Fibroblast of skin of right biceps (primary cell): ENCODE measurements at regions not wholly inside any gene's neighbourhood (a gene's known extent, or its start where the extent isn't known, plus 50 kb on each side); places are given as distances from the start of the nearest gene placed in this dataset.

ENCODE experiments used
- DNase-seq: peaks from one replicate; pipeline ENCODE4 v3.0.0-alpha.2; 2013

DNA sequence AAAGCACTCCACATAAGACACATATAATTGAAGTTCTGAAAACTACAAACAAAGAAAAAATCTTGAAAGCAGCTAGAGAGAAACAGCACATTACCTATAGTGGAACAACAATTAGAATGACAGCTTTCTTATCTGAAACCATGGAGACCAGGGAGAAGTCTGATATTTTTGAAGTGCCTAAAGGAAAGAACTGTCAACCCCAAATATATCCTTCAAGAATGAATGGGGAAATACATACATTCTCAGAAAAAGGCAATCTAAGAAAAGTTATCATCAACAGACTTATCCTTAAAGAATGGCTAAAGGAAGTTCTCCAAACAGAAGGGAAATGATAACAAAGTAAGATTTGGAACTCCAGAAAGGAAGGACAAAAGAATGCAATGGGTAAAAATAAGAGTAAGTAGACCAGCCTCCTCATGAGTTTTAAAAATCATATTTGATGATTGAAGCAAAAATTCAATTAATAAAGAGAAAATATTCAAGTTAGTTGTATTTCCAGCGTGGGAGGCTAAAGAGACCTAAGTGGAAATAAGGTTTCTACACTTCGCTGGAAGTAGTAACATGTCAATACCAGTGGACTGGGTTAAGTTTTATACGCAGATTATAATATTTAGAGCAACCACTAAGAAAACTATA is 170.8 kb upstream of the SAMSN1 start:
- DNase-seq: no peak

DNA sequence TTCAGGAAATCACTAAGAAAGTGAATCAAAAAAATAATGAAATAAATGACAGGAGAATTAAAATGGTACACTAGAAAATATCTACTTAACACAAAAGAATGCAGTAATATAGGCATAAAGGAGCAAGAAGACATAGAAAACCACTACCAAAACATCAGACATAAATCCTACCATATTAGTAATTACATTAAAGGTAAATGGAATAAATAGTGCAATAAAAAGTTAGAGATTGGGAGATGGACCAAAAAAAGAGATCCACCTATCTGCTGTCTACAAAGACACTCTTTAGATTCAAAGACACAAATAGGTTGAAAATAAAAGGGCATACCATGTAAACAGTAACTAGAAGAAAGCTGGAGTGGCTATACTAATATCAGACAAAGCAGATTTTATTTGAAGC is 167.0 kb upstream of the SAMSN1 start:
- no peak for DNase-seq

DNA sequence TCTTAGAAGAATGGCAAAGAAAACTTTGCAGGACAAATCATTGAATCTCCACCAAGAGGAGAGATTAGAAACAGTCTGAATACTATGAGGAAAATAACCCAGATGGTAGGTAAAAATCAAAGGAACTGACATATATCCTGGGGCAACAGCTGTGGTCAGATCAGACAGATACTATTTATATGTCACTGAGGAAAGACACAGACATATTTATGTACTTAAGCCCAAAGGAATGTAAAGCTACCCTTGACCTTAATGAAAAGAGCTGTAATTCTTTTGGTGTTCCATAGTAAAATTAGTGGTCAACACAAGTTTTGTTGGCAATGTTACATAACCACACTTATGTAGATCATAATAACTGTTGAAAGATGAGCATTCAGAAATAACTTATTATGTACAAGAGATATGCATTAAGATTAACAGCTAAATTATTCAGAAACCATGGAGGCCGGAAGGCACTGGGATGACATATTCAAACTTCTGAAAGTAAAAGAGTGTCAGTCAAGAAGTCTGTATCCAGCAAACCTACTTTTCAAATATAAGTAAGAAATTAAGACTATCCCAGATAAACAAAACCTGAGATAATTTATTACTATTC is 166.1 kb upstream of the SAMSN1 start:
- no peak for DNase-seq

DNA sequence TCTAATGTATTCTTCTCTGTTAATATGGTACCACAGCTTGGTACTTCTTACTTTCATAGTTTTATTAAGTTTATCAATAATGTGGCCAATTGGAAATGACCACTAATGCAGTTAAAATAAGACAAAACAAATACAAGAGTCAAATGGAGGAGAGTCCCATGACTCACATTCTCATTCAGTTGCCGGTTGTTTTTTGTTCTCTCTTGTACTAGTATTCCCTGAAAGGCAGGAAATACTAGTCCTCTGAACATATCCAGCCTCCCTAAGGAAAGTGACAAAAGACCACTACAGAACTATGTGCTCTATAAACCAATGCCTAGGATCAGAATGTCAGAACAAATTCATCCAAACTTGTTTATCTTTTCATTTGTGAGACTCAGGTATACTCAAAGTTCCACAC is 165.2 kb upstream of the SAMSN1 start:
- DNase-seq: no peak

DNA sequence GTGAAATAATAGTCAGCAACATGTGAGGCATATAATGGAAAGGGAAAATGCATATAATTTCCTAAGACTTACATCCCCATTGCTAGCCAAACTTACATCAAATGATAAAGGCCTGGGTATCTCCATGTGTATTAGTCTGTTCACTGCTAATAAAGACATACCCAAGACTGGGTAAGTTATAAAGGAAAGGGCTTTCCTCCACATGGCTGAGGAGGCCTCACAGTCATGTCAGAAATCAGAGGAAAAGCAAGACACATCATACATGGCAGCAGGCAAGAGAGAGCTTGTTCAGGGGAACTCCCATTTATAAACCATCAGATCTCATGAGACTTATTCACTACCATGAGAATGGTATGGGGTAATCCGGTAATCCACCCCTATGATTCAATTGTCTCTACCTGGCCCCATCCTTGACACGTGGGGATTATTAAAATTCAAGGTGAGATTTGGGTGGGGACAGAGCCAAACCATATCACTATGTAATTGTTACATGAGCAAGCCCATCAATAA is 161.5 kb upstream of the SAMSN1 start:
- no peak for DNase-seq

DNA sequence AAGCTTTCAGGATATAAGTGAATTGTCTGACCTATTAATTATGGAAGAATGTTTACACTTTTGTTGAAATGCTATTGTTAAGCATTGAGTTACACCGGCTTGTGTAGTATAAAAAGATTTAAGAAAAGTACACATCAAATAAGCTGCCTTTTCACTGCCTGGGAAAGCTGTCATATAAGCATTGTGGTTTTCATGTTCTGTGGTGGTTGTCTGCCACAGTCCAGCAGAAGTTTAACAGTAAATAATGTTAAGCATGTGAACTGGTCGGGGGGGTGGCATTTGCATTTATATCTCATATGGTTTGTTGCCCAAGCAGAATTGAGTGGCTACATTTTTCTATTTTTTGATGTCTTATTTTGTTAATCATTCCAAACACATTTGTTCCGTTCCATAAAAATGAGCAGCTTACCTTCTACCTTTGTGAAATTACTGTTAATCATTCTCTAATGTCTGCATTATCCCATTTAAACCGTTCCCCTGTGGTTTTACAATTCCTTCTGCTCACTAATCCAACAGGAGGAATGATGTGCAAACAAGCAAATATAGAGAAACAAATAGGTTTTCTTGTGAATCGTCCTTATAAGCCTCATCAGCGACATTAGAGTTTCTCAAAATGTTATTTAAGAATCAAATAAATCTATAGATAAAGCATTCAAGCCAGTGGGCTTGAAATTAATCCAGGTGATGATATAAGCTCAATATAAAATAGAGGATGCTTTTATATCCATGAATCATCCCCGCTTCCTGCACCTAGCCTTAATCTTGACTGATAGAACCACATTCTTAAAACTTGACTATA is 160.8 kb upstream of the SAMSN1 start:
- no peak for DNase-seq

DNA sequence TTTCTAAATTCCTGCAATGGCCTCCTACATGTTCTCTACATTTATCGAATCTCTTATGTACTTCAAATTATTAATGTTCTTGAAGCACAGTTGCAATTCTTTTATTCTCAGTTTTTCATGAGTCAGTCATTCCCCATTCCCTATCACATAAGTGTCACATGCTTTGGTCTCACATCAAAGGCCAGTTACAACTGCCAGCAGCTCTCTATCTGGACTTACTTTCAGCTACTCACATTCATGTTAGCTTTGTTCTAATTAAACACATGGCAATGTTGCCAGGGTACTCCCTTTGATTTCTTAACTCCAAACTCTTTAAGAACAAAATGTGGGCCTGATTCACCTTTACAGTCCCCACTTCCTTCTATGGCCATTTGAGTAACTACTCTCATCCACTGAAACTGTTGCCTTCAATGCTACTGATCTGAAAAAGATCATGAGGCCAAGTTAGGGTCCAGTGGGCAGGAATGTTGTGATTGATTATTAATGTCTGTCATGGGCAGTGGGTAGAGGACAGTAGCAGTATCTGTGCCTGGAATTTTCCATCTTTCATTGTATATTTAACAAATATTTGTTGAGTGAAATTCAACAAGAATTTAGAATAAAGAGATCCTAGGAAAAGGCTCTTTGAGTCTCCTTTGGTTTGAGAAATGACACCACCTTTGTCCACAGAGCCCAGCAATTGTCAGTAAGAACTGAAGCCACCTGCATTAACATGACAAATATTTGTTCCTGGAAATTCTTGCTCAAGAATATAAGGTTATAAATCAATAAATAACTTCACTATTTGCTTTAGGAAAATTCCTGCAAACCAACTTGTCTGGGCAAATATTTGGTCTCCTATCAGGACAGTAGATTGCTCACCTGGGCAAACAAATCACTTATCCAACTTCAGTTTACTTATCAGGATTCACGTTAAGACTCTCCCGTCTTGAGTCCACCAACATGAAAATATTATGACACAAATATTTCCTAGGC is 153.6 kb upstream of the SAMSN1 start:
- DNase-seq: no peak

DNA sequence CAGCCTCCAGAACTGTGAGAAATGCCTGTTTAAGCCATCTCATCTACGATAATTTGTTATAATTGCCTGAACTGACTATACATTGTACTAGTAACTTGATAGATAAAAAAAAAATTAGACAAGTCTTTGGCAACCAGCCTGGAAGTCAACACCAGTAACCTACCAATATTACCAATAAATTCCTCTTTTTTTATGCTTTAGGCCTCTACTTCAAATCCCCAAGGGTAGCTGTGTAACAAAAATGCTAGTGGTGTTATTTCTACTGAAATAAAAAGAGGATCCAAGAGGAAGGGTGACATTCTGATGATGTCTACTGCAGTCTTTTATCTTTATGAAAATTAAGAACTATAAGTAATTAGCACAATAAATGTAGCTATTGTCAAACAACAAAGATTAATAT is 151.7 kb upstream of the SAMSN1 start:
- no peak for DNase-seq

DNA sequence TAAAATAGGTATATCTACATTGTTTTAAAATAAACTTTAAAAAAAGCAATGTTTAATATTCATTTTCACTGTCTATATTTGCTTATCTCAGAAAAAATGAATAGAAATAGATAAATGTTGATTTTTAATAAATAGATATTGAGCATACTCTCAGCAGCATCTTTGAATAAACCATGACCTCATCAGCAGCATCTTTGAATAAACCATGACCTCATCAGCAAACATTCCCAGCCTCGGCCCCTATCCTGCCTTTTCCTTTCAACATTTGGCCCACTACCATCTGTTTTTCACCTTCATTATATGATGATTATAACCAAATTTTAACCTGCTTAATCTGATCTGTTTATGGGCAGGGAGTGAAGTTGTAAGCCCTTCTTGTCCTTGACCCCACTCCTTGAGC is 148.7 kb upstream of the SAMSN1 start:
- DNase-seq: no peak

DNA sequence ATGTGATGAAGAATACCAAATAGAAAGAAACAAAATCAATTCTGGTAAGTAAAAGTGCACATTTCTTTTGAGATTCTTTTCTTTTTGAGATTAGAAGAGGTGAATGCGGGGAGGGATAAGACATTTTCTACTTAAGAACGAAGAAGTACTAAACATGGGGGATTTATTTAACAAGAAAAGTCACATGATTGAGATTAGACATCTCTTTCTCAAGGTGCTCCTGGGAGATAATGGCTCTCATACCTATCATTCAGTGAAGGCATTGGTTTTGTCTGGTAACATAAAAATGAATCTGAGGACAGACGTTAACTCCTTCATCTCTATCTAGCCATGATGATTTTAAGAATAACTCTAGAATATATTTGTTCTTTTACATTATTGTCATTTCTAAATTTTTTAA is 147.9 kb upstream of the SAMSN1 start:
- DNase-seq: no peak

DNA sequence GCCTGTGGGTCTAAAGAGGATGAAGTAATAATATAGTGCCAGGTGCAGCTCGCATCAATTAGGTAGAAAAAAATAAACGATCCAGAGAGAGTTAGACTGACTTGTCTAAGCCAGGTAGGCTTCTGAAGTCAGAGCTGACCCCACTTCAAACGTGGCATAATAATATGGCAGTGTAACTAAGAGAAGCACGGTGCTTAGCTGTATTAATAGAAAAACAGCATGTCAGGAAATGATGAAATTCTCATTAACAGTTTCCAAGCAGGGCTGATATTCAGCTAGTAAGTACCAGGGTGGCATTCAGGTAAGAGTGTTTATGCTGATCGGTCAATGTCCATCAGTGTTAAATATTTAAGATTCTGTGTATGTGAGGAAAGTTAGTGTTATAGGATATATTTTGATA is 145.8 kb upstream of the SAMSN1 start:
- no peak for DNase-seq

DNA sequence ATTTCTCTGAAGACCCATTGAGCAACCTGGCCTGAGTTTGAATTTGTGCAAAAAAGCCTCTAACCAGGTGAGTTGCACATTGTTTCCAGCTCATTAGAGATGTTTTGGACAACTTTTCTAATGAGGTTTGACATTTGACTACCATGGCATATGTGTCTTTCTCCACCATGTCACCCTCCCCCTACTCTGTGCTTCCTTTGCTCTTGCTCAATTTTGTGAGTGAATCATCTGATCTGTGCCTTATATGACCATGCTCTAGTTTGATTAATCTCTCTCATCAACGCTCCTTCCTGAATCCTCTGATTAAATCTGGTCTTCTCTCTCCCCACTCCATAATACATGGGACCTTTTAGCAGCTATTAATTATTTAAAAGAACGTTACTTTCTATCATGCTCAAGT is 144.8 kb upstream of the SAMSN1 start:
- DNase-seq: peak; percentile 26

DNA sequence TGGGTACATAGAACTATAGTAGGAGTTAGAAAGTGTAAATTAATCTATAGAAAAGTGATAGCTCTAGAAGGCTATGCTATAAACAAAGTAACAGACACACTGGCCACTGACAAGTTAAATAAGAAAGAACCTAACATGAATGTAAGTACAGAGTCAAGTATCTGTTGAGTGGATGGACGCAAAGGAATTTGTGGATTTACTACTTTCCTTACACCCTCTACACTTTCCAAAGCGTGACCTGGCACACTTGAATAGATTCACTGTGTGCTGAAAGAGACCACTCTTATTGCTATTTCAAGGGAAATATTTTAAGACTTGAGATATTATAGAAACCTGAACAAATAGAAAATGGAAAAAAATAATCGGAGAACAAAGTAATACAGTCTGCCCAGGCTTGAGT is 142.8 kb upstream of the SAMSN1 start:
- no peak for DNase-seq

DNA sequence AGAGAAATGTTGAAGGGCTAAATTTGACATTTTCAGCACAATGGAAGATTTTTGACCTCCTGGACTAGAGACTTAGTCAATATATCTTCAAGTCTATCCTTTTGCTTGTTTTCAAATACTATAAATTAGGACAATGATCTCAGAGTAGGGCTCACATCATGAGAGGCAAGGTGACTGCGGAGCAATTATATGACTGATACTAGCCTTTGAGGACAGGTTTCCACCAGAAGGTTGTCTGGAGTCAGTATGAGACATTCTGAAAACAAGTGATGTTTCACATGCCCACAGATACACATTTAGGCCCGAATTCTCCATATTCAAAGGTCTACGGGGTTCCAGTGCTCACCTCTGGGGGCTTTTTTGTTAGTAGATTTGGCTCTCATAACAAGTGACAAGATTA is 142.3 kb upstream of the SAMSN1 start:
- no peak for DNase-seq

DNA sequence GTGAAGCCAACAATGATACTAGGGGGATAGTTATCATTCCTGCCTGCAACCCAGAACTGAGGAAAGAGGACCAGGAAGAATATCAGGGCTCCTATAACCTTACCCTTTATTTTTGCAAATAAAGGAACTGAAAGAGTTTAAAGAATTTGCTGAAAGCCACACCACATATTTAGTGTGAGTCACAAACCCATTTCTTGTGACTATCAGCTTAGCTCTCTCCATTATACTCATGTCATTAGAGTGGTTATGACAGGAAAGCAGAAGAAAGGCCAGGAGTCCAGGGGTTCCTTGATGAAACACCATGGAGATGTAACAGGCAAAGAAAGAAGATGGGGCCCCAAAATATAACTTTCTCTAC is 141.1 kb upstream of the SAMSN1 start:
- peak; percentile 7 for DNase-seq

DNA sequence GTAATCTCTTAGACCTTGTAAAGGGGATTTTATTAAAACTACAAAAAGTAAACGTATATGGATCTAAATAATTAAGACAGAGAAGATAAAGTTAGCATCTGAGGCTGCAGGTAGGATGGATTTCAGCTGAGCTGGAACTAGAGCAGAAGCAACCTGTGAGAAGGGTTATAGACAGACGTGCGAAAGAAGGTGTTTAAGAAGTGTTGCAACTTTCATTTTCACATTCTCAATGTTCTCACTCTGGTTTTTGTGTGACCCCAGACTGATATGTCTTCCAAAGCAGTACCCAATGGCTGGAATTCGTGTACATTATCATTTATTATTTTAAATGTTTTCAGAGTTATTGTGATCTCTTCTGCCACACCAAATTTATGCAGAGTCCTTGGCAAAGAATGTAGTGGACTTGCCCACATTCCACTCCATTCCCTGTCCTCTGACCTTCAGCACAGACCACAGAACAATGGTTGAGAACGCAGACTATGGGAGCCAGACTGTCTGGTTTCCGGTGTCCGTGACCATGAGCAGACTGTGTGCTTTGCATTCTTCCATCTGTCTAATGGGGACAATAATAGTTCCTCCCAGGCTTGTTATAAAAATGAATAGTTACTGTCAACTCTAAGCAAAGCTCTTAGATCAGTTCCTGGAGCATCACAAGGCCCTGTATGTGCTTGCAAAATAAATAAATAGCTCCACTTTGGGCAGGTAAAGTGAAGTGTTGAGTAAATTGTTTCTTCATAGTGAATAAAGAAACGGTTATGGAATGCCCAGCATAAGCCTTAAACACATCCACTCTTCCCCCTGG is 140.6 kb upstream of the SAMSN1 start:
- no peak for DNase-seq

DNA sequence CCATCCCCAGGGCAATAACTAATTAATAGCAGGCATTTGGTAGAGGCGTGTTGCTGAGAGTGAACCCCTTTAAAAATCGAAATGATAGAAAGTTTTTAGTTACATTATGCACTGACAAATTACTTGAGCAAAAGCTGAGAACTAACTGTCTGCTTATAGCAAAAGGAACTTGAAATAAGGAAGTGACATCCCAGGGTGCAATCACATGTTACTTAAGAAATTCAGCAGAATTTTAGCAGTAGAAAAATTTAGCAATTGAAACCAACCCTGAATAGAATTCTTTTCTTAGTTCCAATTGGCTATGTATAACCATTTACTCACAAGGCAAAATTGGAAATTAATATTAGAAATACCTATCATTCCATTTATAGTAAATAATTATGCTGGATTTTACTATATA is 139.5 kb upstream of the SAMSN1 start:
- no peak for DNase-seq

DNA sequence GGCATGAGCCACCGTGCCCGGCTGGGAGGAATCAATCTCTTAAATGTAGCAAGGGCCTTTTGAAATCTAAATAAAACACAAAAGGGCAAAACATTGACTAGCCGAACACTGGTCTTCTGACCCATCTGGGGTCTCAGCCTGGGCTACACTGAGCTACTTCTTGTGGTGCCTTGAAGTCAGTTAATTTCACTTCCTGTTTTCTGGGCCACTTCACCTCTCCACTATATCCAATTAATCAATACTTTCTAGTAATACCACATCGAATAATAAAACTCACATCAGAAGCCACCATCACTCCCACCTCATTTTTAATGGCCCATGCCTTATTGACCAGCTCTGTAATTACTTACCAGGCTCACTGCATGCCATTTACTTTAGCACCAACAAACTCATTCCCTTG is 138.0 kb upstream of the SAMSN1 start:
- no peak for DNase-seq

DNA sequence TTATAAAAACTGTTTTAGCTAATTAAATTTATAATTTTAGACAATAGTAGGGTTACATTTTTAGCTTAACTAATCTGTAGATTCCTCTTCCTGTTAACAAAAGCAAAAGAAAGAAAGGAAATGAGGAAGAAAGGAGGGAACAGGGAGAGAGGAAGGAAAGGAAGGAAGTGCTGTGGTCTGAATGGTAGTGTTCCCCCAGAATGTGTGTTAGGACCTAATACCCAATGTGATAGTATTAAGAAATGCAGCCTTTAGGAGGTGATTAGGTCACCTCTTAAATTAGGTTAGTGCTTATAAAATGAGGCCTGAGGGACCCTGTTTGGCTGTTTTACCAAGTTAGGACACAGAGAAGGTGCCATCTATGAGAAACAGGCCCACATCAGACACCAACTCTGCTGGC is 136.9 kb upstream of the SAMSN1 start:
- DNase-seq: no peak

DNA sequence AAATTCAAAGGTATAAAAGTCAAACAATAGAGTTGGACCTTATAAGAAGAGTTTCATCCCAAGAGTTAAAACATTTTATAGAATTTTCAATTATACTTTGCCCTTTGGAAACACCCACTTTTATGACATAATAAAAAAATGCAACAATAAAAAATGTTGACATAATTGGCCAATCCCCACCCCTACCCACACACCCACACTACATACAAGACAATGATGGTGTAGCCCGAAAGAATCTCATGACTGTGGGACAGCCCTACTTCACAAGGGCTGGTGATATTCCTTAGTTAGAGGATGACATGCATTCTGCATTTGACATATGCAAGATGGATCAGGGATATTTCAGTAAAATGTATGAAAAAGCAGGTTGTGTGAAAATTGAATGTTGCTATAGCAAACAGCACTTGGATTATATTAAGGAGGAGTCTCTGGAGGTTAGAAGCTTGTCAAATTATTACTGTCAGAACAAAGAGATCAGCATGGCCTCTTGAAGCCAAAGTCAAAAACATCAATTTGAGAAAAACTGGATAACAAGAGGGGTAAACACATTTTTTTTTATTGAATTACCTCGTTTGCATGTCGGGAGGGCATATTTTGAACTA is 133.0 kb upstream of the SAMSN1 start:
- DNase-seq: no peak

DNA sequence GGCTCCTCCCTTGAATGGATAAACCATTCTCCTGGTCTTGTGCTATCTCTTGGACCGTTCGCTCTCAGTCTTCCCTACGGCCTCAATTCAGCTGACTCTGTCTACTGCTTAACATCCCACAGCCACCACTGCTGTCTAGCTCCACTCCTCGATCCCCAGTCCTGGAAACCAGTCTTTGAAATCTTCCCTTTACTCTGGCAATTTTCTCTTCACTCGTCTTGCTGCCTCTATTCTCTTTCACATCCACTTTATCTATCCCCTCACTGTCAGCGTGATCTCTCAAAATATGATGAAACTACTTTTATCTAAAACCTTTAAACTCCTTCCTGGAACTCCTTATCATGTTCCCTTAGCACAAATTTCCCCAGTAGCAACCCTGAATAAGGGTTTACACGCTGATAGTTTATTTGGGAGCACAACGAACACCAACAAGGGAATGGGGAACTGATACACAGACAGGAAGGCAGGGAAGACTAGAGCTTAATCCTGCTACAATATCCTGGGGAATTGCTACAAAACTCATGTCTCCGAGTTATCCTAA is 131.6 kb upstream of the SAMSN1 start:
- no peak for DNase-seq

DNA sequence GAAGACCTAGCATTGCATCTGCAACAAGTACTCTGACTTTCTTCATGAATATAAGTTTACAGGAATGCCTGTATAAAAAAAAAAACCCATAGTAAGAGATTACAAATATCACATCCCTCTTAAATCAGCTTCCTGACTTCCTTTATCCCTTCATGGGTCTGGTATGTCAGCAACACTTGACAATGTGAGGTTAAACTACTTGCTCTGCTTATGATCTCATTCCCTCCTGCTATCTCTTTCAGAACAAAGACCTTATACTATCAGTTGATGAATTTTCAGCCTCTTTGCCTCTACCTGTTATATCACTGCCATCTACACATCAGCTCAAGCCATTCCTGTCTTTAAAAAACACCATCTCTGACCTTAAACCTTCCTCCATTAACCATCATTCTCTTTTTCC is 130.9 kb upstream of the SAMSN1 start:
- no peak for DNase-seq
